ENCODE measurements at regions not wholly inside any gene's neighbourhood (a gene's known extent, or its start where the extent isn't known, plus 50 kb on each side); places are given as distances from the start of the nearest gene placed in this dataset.

DNA sequence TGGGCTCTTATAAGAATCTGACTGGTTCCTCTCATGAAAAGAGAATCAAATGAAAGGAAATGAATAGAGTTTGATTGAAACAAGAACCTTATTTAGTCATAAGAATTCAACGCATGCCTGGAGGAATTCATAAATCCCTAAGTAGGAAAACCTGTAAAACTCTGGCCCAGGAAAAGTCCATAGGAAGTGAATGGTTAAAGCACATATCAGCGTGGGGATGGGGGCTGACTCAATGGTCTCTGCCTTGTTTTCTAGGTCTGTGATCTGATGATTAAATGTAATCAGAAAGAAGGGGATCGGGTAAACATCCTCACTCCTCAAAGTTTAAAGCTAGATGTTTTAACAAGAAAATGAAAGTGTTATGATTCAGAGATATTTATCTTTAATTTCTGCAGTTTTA lies 759.4 kb upstream of the C9orf72 start:
- DNase-seq (ENCODE audit: low spot score): no peak

DNA sequence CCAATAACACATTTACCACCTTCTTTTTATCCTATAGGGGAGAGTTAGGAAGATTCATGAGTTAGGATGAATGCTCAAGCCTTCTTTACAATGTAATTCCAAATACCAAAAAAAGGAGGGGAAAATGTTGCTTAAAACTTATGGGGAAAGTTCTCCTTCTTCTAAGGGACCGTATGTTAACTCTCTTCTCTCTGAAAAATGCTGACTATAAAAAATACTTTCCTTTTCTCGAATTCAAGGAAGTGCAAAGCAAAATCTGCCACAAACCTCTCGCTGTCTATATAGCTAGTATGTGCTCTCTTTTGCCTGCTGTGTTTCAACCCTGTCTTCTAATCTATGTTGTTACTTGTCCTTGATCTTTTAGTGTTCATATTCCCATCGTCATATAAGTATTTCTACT lies 768.6 kb upstream of the C9orf72 start:
- no peak for DNase-seq (ENCODE audit: low spot score)

DNA sequence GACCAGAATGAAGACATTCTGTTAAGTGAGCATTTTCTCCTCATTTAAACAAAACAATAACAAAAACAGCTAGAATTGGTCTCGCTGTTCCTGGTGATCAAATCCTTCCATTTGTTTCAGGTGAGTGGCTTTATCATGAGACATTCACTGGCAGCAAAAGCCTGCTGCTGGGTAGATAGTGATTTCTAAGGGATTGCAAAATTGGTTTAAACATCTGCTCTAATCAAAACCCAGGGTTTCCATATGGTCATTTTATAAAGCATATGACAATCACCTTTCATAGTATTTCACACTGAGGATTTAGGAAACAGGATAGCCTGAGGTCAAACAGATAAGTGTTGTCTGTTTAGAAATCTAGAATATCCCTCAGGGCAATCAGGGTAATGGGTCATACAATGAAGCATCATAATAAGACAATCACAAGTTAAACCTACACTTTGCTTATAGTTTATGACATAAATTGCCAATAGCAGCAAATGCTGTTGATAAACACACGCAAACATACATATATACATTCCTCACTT lies 769.6 kb upstream of the C9orf72 start:
- DNase-seq (ENCODE audit: low spot score): no peak

DNA sequence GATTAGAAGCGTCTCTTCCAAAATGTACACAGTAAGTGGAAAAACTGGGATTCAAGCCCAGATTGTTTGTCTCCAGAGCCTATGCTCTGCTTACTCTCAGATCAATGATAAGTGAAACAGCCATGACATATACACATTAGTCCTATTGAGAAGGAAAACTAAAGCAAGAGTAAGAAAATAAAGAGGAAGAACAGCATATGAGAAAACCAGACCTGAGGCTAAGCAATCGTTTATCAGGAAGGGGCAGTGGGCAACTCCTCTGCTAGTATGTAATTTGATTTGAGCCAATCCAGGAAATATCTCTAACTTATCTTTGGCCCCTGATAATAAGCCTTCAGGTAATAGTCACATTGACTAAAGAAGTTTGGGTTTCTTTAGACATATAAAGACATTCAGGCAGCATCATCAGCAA lies 789.9 kb upstream of the C9orf72 start:
- no peak for DNase-seq (ENCODE audit: low spot score)

DNA sequence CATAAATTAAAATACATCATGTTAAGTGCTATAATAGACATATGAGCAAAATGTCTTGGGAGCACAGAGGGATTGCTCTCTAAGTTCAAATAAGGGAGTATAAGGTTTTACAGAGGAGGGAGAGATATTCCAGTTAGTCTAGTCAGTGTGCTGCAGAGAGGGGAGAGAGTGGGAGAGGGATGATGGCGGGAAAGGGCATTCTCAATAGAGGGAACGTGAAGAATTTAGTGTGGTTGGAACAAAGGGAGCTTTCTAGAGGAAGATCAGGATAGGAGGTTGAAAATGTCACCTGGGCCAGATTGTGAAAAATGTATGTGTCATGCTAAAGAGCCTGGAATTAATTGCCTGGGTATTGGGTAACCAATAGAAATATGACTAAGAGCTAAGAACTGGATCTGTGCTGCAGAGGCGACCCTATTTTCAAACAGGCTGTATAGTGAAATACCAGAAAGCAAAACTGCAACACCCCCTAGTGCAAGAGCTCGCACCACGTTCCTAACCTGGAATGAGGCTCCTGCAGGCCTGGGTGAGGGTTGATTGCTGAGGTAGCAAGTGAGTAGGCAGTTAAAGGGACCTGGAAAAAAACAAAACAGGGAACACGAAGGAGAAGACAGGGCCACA lies 791.8 kb upstream of the C9orf72 start:
- peak; percentile 0 for DNase-seq (ENCODE audit: low spot score)

DNA sequence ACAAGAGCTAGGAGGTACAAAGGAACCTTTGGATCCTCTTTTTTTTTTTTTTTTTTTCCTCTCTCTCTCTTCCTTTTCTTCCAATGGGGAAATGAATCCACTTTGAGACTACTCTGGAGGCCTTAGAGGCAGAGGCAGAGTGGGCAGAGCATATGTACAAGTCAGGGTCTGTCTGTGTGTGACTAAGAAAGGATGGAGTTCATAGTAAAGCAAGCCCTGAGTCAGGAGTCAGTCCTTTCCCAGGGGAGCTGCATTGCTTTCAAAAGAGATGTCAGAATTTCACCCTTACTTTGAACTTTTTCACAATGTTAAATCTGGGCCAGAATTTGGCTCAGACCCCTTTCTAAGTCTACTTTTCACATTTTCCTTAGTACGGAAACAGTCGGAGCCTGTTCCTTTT lies 792.4 kb upstream of the C9orf72 start:
- no peak for DNase-seq (ENCODE audit: low spot score)

DNA sequence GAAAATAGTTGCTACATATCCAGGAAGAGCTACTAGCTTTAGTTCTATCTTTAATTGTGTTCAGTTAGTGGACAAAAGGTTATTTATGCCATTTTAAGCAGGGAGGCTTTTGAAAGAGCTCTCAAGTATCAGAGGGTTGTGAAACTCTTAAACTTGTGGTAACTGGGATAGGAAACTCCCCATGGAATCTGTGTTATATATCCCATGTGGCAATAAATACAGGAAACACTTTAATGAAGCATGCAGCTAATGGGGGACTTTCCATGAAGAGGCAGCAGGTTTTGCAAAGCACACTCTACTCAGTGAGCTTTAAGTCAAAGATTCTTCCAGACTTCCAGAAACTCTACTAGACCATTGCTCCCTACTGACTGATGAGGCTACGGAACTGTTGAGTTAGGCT lies 805.0 kb upstream of the C9orf72 start:
- no peak for DNase-seq (ENCODE audit: low spot score)

DNA sequence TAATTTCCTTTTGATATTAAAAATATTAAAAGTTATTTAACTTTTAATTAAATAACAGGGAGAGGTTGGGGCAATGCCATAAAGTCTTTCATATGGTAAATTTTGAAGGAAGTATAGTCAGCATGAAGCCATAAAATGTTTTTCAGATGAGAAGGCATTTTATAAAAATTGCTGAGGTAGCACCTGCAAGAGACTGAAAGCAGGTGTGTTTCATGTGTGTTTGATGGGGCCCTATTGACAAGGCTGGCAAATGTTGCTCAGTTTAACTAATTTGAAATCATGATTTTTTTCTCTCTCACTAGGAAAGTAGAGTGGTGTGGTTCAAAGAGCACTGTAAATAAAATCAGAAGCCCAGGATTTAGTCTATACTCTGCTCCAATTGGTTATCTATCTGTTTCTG lies 805.8 kb upstream of the C9orf72 start:
- no peak for DNase-seq (ENCODE audit: low spot score)

DNA sequence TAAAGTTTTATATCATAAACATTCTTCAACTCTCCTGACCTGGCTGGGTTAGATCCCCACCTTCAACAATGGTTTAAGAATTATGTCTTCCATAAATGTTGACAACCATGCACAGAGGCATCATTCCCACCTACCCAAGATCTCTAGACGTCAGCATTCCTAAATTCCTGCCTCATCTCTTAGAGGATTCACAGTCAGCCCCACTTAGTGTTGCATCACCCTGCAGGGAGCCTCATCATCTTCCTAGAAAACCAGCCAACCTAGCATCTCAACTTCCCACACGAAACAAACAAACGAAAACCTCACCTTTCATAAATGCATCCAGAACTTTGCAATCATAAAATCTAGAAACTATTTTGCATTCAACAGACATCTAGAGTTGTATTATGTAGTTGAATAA lies 816.1 kb upstream of the C9orf72 start:
- no peak for DNase-seq (ENCODE audit: low spot score)

DNA sequence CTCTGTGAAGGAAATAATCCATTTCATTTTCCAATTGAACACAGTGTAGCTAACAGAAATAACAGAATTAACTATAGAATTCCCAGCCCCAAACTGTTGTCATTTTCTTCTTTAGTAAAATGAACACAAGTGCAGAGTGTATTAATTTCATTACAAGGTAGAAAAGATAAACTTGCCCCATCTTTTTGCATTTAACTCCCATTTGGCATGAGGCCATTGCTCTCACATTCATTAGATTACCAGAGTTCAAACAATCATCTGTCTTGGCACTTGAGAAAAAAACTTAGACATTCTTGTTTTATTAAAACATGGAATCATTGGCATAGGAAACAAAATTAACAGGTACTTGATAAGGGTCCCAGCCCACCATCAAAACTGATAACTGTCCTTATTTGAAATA lies 821.5 kb upstream of the C9orf72 start:
- no peak for DNase-seq (ENCODE audit: low spot score)

DNA sequence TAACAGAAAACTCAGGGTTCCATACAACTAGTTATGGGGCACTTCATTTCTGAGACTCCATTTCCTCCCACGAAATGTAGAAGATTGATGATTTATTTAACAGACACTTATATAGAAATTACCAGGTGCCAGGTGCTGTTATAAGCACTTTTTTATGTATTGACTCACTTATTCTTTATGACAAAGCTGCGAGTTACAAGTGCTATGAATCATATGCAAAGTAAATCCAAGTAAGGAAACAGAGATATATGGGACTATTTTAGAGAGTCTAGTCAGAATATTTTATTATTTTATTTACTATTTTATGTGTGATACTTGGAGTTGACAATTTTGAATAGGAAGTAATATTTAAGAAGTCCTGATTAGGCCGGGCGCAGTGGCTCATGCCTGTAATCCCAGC lies 822.8 kb upstream of the C9orf72 start:
- no peak for DNase-seq (ENCODE audit: low spot score)

DNA sequence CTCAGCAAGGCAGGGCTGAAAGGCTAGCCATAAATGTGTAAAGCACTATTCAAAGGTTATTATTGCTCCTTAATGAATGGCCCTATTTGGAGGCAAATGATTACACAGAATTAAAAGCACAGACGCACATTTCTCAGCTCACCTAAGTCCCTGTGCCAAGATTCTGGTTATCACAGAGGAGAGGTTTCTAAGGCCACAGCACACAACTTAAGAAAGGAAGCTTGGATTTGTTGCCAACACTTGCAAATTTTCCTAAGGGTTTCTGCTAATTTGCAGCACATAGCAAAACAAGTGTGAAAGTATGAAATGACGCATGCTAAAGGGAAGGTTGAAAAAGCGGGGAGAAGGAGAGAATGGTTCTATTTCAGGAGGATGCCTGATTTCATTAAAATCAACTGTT lies 834.1 kb upstream of the C9orf72 start:
- DNase-seq (ENCODE audit: low spot score): no peak

DNA sequence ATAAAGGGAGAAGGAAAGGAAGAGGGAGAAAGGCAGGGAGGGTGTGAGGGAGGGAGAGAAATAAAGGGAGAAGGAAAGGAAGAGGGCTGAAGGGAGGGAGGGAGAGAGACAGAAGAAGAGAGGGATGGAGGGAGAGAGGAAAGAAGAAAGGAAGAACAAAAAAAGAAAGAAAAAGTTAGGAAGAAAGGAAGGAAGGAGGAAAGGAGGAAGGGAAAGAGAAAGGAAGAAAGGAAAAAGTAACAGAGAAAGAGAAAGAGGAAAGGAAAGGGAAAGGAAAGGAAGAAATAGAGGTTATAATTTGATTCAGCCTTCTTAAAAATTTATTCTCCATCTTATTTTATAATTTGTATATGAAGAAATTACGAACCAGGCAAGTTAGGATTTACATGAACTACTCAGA lies 836.6 kb upstream of the C9orf72 start:
- DNase-seq (ENCODE audit: low spot score): no peak

DNA sequence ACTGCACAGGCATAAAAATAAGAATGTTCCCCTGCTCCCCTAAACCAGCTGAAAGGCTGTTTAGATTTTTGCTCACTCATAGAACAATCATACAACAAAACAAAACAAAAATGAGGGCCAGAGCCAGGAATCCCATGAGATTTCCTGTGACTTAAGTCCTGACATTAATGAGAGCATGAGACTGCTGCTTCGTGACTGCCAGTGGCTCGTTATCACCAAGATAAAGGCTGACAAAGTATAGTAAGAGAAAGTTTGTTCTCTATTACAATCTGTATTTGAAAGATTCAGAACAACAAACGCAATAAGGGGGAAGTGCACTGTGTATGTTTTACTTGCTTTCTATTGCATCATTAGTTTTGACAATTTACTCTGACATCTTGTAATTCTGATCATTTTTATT lies 837.1 kb upstream of the C9orf72 start:
- no peak for DNase-seq (ENCODE audit: low spot score)

DNA sequence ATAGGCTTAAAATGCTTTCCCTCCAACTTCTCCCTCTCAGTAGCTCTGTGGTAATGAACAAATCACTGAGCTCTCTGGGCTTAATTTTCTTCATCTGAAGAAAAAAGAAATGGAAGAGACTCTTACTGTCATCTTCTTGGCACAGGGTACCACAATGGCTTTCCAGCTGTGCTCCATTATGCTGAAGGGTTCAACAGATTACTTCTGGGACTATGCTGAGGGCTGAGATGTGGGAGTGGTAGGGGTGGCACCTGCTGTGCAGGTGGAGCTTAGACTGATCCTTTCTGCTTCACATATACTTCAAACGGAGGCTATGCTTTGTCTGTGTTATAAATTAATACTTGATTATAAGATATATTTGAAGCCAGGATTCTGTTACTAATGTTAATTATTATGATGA lies 840.2 kb upstream of the C9orf72 start:
- no peak for DNase-seq (ENCODE audit: low spot score)

DNA sequence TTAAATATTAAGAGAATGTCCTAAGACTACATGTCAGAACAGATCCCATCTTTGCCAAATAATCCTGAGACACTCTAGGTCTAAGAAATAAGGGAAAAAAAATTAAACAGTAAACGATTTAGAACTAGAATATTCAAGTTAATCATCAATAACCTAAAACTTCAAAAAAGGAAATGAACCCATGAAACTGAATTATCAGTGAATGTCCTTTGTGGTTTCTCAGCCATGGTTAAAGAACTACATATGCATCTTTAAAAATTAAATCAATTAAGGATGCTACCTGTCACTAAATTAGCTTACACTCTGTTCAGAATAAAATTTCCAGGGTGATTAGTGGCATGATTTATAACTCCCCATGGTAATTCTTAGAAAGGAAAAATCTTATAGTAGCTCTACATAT lies 850.0 kb upstream of the C9orf72 start:
- no peak for DNase-seq (ENCODE audit: low spot score)

DNA sequence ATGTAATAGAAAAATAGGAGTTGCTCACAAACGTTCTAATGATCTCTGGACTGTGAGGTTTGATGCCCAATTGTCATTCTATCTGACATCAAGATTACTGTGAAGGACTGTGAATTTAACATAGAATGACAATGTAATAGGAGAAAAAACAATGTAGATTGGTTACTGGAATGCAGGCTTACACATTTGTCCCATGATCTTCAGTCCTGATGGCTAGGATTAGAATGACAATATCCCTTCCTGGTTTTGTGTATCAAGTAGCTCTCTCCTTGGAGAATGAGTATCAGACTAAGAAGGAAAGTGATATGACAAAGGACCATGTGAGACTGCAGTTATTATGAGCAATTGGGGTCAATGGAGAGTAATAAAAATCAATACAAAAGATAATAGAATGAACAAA lies 862.2 kb upstream of the C9orf72 start:
- no peak for DNase-seq (ENCODE audit: low spot score)

DNA sequence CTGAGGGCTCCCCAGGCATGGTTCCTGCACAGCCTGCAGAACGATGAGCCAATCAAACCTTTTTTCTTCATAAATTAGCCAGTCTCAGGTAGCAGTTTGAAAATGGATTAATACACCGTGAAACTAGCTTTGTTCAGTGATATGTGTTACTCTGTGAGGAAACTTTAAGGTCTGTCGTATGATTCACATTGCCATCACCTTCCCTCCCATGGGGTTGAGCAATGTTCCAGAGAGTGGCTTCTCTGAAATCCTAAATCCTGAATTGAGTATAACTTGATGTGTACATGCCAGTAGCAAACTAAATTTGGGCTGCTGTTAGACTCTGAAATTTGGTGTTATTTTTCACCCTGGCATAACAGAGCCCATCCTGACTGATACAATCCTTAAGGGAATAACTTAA lies 866.4 kb upstream of the C9orf72 start:
- DNase-seq (ENCODE audit: low spot score): no peak

DNA sequence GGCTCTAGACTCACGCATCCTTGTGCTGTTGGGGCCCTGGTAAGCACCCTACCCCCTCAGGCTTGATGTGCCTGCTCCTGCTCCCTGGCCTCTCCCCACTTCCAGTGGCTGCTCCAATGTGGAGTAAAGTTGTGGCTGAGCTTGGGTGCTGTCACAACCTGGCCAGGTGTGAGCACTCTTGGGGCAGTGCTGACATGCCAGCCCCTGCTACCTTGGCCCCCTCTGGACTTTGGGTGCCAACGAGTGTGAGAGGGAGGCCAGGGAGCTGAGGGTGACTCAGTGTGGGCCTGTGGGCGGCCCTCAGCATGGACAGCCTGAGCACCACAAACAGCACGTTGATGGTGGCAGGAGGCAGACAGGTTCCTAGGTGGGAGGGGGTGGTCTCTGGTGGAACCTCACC lies 870.2 kb upstream of the C9orf72 start:
- no peak for DNase-seq (ENCODE audit: low spot score)

DNA sequence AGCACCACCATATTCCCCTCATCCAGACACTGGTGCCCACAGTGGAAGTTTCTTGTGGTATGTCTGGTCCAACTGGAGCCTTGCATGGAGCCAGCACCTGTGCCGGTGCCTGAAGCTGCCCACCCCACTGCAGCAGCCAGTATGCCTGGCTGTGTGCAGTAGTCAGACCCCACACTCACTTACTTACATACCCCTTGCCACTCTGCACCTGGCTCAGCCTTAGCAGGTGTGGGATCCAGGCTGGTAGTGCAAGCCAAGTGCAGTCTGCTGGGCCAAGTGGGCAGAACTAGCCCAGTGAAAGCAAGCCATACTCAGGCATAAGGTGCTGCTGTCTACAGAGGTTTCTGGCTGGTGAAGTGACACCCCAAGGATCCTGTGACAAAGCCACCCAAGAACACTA lies 871.4 kb upstream of the C9orf72 start:
- no peak for DNase-seq (ENCODE audit: low spot score)

DNA sequence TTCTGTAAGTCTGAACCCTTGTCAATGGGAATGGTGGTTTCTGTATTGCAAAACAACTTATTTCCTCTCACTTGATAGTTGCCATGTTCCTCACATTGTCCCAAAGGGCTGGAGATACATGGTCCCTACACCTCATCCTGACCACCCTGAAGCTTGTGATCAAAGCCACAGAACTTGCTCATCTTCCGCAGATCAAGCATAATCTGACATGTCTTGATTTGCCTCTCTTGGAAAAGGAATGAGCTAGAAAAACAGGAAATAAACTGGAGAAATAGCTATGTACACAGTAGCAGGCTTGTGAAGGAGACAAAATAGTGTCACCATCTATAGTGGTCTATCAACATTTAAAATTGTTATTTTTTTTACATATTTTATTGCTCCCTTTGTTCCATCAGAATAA lies 871.9 kb upstream of the C9orf72 start:
- DNase-seq (ENCODE audit: low spot score): no peak

DNA sequence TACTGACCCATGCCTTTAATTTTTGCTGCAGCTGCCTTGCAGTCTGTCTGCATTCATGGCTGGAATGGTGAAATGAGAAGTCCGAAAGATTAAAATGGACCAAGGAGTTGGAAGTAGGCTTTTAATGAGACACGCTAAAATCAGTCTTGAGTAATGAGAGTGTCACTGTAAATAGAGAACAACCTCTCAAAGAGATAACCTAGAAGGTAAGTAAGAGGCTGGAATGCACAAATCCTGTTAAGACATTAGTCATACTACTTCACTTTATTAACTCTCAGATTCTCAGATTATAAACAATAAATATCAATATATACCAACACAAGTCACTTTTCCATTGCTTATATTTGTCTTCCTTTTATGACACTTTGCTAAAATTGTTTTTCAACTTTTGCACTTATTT lies 880.6 kb upstream of the C9orf72 start:
- DNase-seq (ENCODE audit: low spot score): no peak

DNA sequence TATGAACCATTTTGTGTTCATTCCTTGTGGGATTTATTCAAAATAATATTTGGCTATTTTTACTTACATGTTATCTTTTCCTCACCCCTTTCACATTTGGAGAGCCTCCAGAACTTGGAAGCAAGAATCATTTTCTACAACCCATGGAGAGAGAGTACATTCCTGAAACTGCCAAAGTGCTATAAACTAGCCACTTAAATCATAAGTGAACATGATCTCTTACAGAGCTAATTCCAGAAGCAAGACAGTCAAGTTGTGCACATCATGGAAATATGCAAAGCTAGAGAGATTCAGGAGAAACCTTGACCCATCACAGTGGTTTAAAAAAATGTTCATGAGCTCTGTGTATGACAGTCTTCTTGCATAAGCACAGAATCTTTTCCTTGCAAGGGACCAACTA lies 883.6 kb upstream of the C9orf72 start:
- DNase-seq (ENCODE audit: low spot score): no peak

DNA sequence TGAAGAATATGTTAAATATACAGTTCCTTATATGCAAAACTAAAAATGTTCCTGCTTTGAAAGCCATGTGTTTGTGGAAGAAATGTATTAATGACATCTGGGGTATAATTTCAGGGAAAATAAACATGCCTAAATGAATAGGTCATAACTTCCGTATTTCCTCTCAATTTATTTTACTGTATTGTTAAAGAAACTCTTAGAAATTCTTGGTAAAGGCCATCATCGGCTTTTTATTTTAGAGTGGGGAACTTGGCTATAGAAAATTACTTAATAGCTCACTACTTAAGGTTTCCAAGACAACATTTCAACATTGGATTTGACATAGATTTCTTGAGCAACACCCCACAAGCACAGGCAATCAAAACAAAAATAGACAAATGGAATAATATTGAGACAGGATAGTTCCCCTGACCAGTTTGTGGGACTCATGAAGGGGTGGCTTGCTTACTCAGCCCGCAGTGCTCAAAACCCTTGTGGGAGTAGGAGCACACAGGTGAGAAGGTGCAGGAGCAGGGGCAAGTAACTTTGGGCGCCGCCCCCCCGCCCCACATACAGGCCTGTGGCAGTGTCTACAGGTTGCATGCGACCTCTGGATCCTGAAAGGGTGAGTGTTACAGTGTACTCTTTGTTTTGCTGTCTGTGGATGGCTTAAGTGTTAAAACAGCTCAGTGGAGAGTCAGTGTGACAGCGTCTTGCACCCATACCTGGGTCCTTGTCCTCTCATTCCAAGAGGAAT lies 891.4 kb upstream of the C9orf72 start:
- no peak for DNase-seq (ENCODE audit: low spot score)
